ENCODE measurements at regions not wholly inside any gene's neighbourhood (a gene's known extent, or its start where the extent isn't known, plus 50 kb on each side); places are given as distances from the start of the nearest gene placed in this dataset.

GRCh38 chr22:48372390-48372789 lies 1455.3 kb downstream of the BRD1 start:
- TF ChIP-seq MAFK (IDR thresholded peaks at IDR 0.05; ENCODE audit: low read depth, low read length) = no peak
- TF ChIP-seq CTCF (conservative IDR thresholded peaks at IDR 0.05; ENCODE audit: low read depth, low read length) = no peak
- no peak for TF ChIP-seq FOS (IDR thresholded peaks at IDR 0.05; ENCODE audit: low read depth, low read length)
- no peak for TF ChIP-seq NFE2L2 (IDR thresholded peaks at IDR 0.05; ENCODE audit: low read depth, low read length)
- no peak for TF ChIP-seq RAD21 (IDR thresholded peaks at IDR 0.05; ENCODE audit: low read length)
- no peak for TF ChIP-seq POLR2A (IDR thresholded peaks at IDR 0.05; ENCODE audit: low read depth, low read length)
- TF ChIP-seq SMC3 (IDR thresholded peaks at IDR 0.05; ENCODE audit: low read depth, low read length) = no peak
- no peak for TF ChIP-seq RFX5 (IDR thresholded peaks at IDR 0.05; ENCODE audit: low read depth, low read length)
- no peak for TF ChIP-seq BHLHE40 (IDR thresholded peaks at IDR 0.05; ENCODE audit: low read depth, low read length)

Measured in IMR-90 (cell line).